Hepatocyte (in vitro differentiated cells): ENCODE measurements at regions not wholly inside any gene's neighbourhood (a gene's known extent, or its start where the extent isn't known, plus 50 kb on each side); places are given as distances from the start of the nearest gene placed in this dataset.

Experiments used
- CTCF ChIP-seq: fragments of 200-600 bp; sonication (generic); IDR thresholded peaks from 2 replicates; pipeline ENCODE4 v1.5.1; 2016; ENCODE audit warnings: antibody characterized with exemption, mild to moderate bottlenecking; ENCODE audit not compliant: poor library complexity
- EZH2 ChIP-seq: fragments of 200-600 bp; sonication (generic); IDR thresholded peaks from 2 replicates; pipeline ENCODE4 v1.6.1; 2016; ENCODE audit warnings: antibody characterized with exemption, mild to moderate bottlenecking, borderline replicate concordance
- EZH2phosphoT487 ChIP-seq: fragments of 200-600 bp; sonication (generic); IDR thresholded peaks from one replicate; pipeline ENCODE4 v1.6.1; 2018; ENCODE audit warnings: antibody characterized with exemption, mild to moderate bottlenecking, low read depth, moderate library complexity; ENCODE audit not compliant: unreplicated experiment, severe bottlenecking

DNA sequence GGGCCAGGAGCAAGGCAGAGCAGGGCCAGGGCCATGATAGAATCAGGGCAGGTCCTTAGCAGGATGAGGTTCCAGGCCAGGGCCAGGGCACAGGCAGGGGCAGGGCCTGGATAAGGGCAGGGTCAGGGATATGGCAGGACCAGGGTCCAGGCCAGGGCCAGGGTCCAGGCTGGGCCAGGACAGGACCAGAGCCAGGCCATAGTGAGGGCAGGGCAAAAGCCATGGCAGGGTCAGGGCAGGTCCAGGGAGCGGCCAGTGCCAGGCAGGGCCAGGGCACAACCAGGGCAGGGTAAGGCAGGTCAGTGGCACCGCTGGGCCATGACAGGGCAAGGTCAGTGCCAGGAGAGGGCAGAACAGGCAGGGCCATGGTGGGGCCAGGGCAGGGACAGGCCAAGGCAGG, 152.2 kb downstream of the LIPI start:
- TF ChIP-seq CTCF (no peak), EZH2 (no peak), EZH2phosphoT487 (no peak)
